Mesenchymal stem cell (in vitro differentiated cells and primary cell): ENCODE measurements at regions not wholly inside any gene's neighbourhood (a gene's known extent, or its start where the extent isn't known, plus 50 kb on each side); places are given as distances from the start of the nearest gene placed in this dataset.
A peak's percentile ranks its signal among the peaks of the same experiment; 100 is the strongest.

Experiments used
- DNase-seq: peaks from one replicate; pipeline ENCODE4 v3.0.0-alpha.2; 2013
- H2AFZ ChIP-seq: one replicate; pipeline ENCODE4 v1.6.1; 2013; ENCODE audit warnings: low read depth, mild to moderate bottlenecking, control low read depth, inconsistent platforms, low read length, moderate library complexity
- H2AK5ac ChIP-seq: 2 replicates; pipeline ENCODE4 v1.6.1; 2013; ENCODE audit warnings: low read length, moderate library complexity, mild to moderate bottlenecking, inconsistent platforms; ENCODE audit not compliant: severe bottlenecking
- H2BK120ac ChIP-seq: one replicate; pipeline ENCODE4 v1.6.1; 2013; ENCODE audit warnings: low read depth, mild to moderate bottlenecking, inconsistent platforms, low read length, moderate library complexity
- H2BK12ac ChIP-seq, 2 experiments: one replicate each; pipeline ENCODE4 v1.6.1; 2013; ENCODE audit warnings: inconsistent platforms in 2 of 2, low read length in 2 of 2, mild to moderate bottlenecking in 2 of 2, moderate library complexity in 2 of 2, control low read depth in 1 of 2
- H2BK15ac ChIP-seq: one replicate; pipeline ENCODE4 v1.6.1; 2013; ENCODE audit warnings: mild to moderate bottlenecking, low read depth, inconsistent platforms; ENCODE audit not compliant: poor library complexity, severe bottlenecking
- H2BK5ac ChIP-seq: 2 replicates; pipeline ENCODE4 v1.6.1; 2013; ENCODE audit warnings: low read depth, mild to moderate bottlenecking, low read length, control low read depth, inconsistent platforms; ENCODE audit not compliant: poor library complexity, severe bottlenecking
- H3K14ac ChIP-seq, 2 experiments: one replicate each; pipeline ENCODE4 v1.6.1; 2013; ENCODE audit warnings: inconsistent platforms in 2 of 2, low read length in 2 of 2, control low read depth in 1 of 2, mild to moderate bottlenecking in 1 of 2, moderate library complexity in 1 of 2
- H3K18ac ChIP-seq, 2 experiments: one replicate each; pipeline ENCODE4 v1.6.1; 2013; ENCODE audit warnings: inconsistent platforms in 2 of 2, low read length in 2 of 2, control low read depth in 1 of 2, low read depth in 1 of 2, mild to moderate bottlenecking in 1 of 2
- H3K23ac ChIP-seq, 2 experiments: one replicate each; pipeline ENCODE4 v1.6.1; 2013; ENCODE audit warnings: inconsistent platforms in 2 of 2, low read length in 2 of 2, mild to moderate bottlenecking in 2 of 2, moderate library complexity in 2 of 2, control low read depth in 1 of 2
- H3K27ac ChIP-seq: 2 replicates; pipeline ENCODE4 v1.5.1; 2013; ENCODE audit warnings: mild to moderate bottlenecking, moderate library complexity, low read length, control low read depth, inconsistent platforms; ENCODE audit not compliant: poor library complexity, severe bottlenecking
- H3K27me3 ChIP-seq, 2 experiments: 2 replicates each; pipeline versions ENCODE4 v1.6.1 to v1.7.0; 2013; ENCODE audit warnings: low read length in 2 of 2, mild to moderate bottlenecking in 2 of 2, moderate library complexity in 2 of 2, control low read depth in 1 of 2, inconsistent platforms in 1 of 2; ENCODE audit not compliant: control insufficient read depth in 1 of 2, insufficient read depth in 1 of 2
- H3K36me3 ChIP-seq, 2 experiments: 2 replicates each; pipeline versions ENCODE4 v1.6.1 to v1.7.0; 2013; ENCODE audit warnings: low read length in 2 of 2, control low read depth in 1 of 2, inconsistent platforms in 1 of 2, low read depth in 1 of 2, mild to moderate bottlenecking in 1 of 2; ENCODE audit not compliant: insufficient read depth in 2 of 2, control insufficient read depth in 1 of 2
- H3K4ac ChIP-seq, 2 experiments: one replicate each; pipeline ENCODE4 v1.6.1; 2013; ENCODE audit warnings: inconsistent platforms in 2 of 2, low read length in 2 of 2, mild to moderate bottlenecking in 2 of 2, moderate library complexity in 2 of 2, control low read depth in 1 of 2, low read depth in 1 of 2
- H3K4me1 ChIP-seq: 2 replicates; pipeline ENCODE4 v1.6.1; 2013; ENCODE audit warnings: low read depth, low read length, control low read depth; ENCODE audit not compliant: control insufficient read depth, insufficient read depth
- H3K4me2 ChIP-seq: 2 replicates; pipeline ENCODE4 v1.6.1; 2013; ENCODE audit warnings: low read length, mild to moderate bottlenecking, inconsistent platforms; ENCODE audit not compliant: poor library complexity, severe bottlenecking
- H3K4me3 ChIP-seq, 2 experiments: 2 replicates each; pipeline versions ENCODE4 v1.5.1 to v1.7.0; 2013; ENCODE audit warnings: low read length in 2 of 2, mild to moderate bottlenecking in 2 of 2, control low read depth in 1 of 2, low read depth in 1 of 2; ENCODE audit not compliant: insufficient read depth in 1 of 2
- H3K79me1 ChIP-seq: replicated peaks from 2 replicates; pipeline ENCODE4 v1.6.1; 2013; ENCODE audit warnings: mild to moderate bottlenecking, control low read depth, low read length, inconsistent platforms; ENCODE audit not compliant: poor library complexity, severe bottlenecking
- H3K9ac ChIP-seq: 2 replicates; pipeline ENCODE4 v1.7.0; 2013; ENCODE audit warnings: mild to moderate bottlenecking, low read length, moderate library complexity
- H3K9me3 ChIP-seq: 2 replicates; pipeline ENCODE4 v1.7.0; 2013; ENCODE audit warnings: mild to moderate bottlenecking, low read length; ENCODE audit not compliant: control insufficient read depth
- H4K8ac ChIP-seq: one replicate; pipeline ENCODE4 v1.6.1; 2013; ENCODE audit warnings: inconsistent platforms, mild to moderate bottlenecking, low read length, moderate library complexity
- H4K91ac ChIP-seq: one replicate; pipeline ENCODE4 v1.6.1; 2013; ENCODE audit warnings: mild to moderate bottlenecking, low read length, inconsistent platforms
- WGBS: methylation state at CpG from one replicate; pipeline ENCODE4 v1.1.7; 2013; ENCODE audit warnings: mixed read lengths; 5-methylcytosine and 5-hydroxymethylcytosine counted together

GRCh38 chr9:118954857-118955256 is 414.4 kb downstream of the BRINP1 start:
- 80% methylated on average over 2 of the region's 2 CpGs for WGBS
- no peak overlapping the region for H3K4ac ChIP-seq
- no peaks in the 10 kb centered on the region for H3K79me1 ChIP-seq

GRCh38 chr9:118957585-118957984 is 411.6 kb downstream of the BRINP1 start:
- no peak for DNase-seq
- Histone ChIP-seq H3K9ac (no peak overlapping the region), H2AFZ (no peak overlapping the region), H2BK120ac (no peak overlapping the region), H3K18ac (no peak overlapping the region), H2BK15ac (no peak overlapping the region), H3K36me3 (no peaks in the 10 kb centered on the region), H3K23ac (no peak overlapping the region), H3K27me3 (no peaks in the 10 kb centered on the region), H4K91ac (no peak overlapping the region), H2BK12ac (no peak overlapping the region), H3K4me1 (peaks cover 1% of the 10 kb centered on the region), H3K4ac (no peak overlapping the region), H3K4me2 (no peak overlapping the region), H4K8ac (no peak overlapping the region), H2BK5ac (no peak overlapping the region), H3K9me3 (no peaks in the 10 kb centered on the region), H3K79me1 (no peaks in the 10 kb centered on the region), H2AK5ac (no peak overlapping the region), H3K14ac (no peak overlapping the region), H3K27ac (no peak overlapping the region), H3K4me3 (no peak overlapping the region)
- 87% methylated on average over 2 of the region's 3 CpGs for WGBS

More at GRCh38 chr9:118954857-118955256, 414.4 kb downstream of the BRINP1 start:
- Histone ChIP-seq H2BK12ac (no peak overlapping the region), H3K9me3 (no peaks in the 10 kb centered on the region), H3K14ac (no peak overlapping the region), H4K8ac (no peak overlapping the region), H2AK5ac (no peak overlapping the region), H3K27me3 (no peaks in the 10 kb centered on the region), H2BK5ac (no peak overlapping the region), H2AFZ (no peak overlapping the region), H3K9ac (no peak overlapping the region), H3K36me3 (no peaks in the 10 kb centered on the region), H3K4me1 (no peaks in the 10 kb centered on the region), H2BK120ac (no peak overlapping the region), H3K18ac (no peak overlapping the region), H4K91ac (no peak overlapping the region), H2BK15ac (no peak overlapping the region), H3K4me3 (no peak overlapping the region), H3K4me2 (no peak overlapping the region), H3K27ac (no peak overlapping the region), H3K23ac (no peak overlapping the region)
- DNase-seq, result no peak

DNA sequence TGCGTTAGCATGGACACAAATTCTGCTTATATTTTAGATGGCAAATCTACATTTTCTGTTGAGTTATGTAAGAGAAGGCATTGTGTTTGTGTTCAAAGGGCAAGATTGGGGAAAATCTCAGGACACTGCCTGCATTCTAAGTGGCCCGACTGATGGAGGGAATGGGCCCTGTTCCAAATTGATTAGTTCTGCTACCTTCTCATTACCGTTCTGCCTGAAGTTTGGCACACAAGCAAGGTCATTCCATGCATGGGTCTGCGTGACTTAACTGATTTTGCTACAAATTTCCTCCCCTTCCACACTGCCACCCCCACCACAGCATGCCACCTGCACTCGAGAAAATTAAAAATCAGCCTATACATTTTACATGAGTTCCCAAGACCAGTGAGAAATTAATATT is 409.9 kb downstream of the BRINP1 start:
- no peak overlapping the region for H4K91ac ChIP-seq
- WGBS, result 88% methylated on average over 4 of the region's 5 CpGs

DNA sequence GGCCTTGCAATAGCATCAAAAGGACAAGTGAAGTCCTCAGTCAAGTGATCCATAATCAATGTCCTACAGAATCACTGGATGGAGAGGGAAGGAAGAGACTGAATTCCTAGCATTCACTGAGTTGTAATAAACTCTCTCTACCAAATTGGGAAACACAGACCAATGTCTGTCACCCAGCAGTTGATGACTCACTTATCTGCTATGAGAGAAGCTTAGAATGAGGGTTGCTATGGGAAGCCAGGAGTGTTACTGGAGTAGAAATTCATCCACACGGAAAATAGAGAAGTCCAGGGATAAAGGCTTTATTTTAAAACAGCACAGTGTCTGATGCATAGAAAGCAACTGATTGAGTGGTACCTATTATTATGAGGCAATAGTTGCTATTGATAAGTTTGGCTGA is 407.4 kb downstream of the BRINP1 start:
- 0% methylated on average over 1 of the region's 1 CpG for whole genome bisulfite sequencing
- H3K4me1 ChIP-seq, result peaks cover 2% of the 10 kb centered on the region
- peak overlapping the region; percentile 91 for H3K27ac ChIP-seq
- peak overlapping the region; percentile 88 for H2BK5ac ChIP-seq
- no peak overlapping the region for H3K4ac ChIP-seq
- no peak overlapping the region for H2BK120ac ChIP-seq
- H3K36me3 ChIP-seq, result no peaks in the 10 kb centered on the region
- H3K9ac ChIP-seq, result peak overlapping the region; percentile 69
- H4K91ac ChIP-seq, result no peak overlapping the region
- no peaks in the 10 kb centered on the region for H3K9me3 ChIP-seq
- peak; percentile 81 for DNase-seq
- no peak overlapping the region for H3K23ac ChIP-seq
- H2AK5ac ChIP-seq, result no peak overlapping the region
- H3K79me1 ChIP-seq, result no peaks in the 10 kb centered on the region
- H2BK12ac ChIP-seq, result no peak overlapping the region
- H3K27me3 ChIP-seq, result no peaks in the 10 kb centered on the region
- no peak overlapping the region for H2BK15ac ChIP-seq
- H3K4me3 ChIP-seq, result no peak overlapping the region
- no peak overlapping the region for H4K8ac ChIP-seq
- H3K4me2 ChIP-seq, result no peak overlapping the region
- no peak overlapping the region for H3K18ac ChIP-seq
- H3K14ac ChIP-seq, result no peak overlapping the region
- no peak overlapping the region for H2AFZ ChIP-seq

More for the DNA sequence above, 409.9 kb downstream of the BRINP1 start:
- Histone ChIP-seq H3K36me3 (no peaks in the 10 kb centered on the region), H3K27me3 (no peaks in the 10 kb centered on the region), H2AK5ac (no peak overlapping the region), H3K4me1 (peaks cover 2% of the 10 kb centered on the region), H2BK5ac (no peak overlapping the region), H2AFZ (no peak overlapping the region), H4K8ac (no peak overlapping the region), H2BK120ac (no peak overlapping the region), H3K18ac (no peak overlapping the region), H2BK15ac (no peak overlapping the region), H3K27ac (no peak overlapping the region), H3K23ac (no peak overlapping the region), H3K79me1 (no peaks in the 10 kb centered on the region), H2BK12ac (no peak overlapping the region), H3K4me3 (no peak overlapping the region), H3K4ac (no peak overlapping the region), H3K14ac (no peak overlapping the region), H3K9me3 (no peaks in the 10 kb centered on the region), H3K4me2 (no peak overlapping the region), H3K9ac (no peak overlapping the region)
- DNase-seq, result no peak
